ENCODE measurements at regions not wholly inside any gene's neighbourhood (a gene's known extent, or its start where the extent isn't known, plus 50 kb on each side); places are given as distances from the start of the nearest gene placed in this dataset.

DNA sequence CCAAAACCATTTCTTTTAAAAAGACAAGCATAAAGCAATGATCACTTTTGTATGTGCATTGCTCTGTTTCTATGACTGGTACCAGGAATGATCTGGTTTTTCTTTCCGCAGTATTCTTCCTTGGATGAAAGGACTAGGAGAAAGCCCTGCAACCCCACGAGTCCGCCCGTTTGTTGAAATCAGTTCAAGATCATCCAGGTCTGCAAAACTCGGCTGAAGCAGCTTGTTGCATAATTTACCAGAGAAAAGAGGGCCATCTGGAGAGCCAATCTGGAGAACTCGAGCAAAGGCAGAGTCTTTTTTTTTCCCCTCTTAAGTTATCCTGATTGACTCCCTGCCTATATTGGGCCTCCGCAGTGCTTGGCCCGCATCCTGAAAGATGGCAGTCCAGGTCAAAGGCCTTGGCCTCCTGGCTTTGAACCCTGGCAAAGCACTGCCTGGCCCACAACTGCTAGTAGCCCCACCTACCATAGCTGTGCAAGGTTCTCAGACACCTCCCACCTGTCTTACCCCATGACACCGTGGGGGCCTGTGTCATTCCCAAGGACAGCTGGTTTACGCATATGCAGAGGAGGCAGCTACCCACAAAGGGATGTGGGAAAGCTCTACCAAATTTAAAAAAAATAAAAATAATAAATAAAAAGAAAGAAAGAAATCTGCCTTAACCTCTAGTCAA lies 572.2 kb downstream of the INHBA start:
- no peak overlapping the region for H3K27ac Mint-ChIP-seq

GRCh38 chr7:41130086-41130485 lies 572.8 kb downstream of the INHBA start:
- ATAC-seq (replicated peaks) (no peak), DNase-seq (no peak)
- Mint-ChIP-seq H3K27ac (no peak overlapping the region), H3K27me3 (no peaks in the 10 kb centered on the region), H3K9me3 (no peaks in the 10 kb centered on the region), H3K36me3 (no peaks in the 10 kb centered on the region), H3K4me3 (no peak overlapping the region), H3K4me1 (peaks cover 3 to 11% of the 10 kb centered on the region in 2 donors)

More for the DNA sequence above, 572.2 kb downstream of the INHBA start:
- Mint-ChIP-seq H3K4me1 (peaks cover 3 to 11% of the 10 kb centered on the region in 2 donors), H3K36me3 (no peaks in the 10 kb centered on the region), H3K9me3 (no peaks in the 10 kb centered on the region), H3K27me3 (no peaks in the 10 kb centered on the region), H3K4me3 (no peak overlapping the region)
- DNase-seq (no peak), ATAC-seq (replicated peaks) (no peak)

- no peaks in the 10 kb centered on the region for H3K36me3 Mint-ChIP-seq
- H3K4me3 Mint-ChIP-seq = no peak overlapping the region
- no peak overlapping the region for H3K27ac Mint-ChIP-seq
- ATAC-seq (replicated peaks) (no peak), DNase-seq (no peak)
- H3K9me3 Mint-ChIP-seq = no peaks in the 10 kb centered on the region
- H3K27me3 Mint-ChIP-seq = peaks cover 0 to 4% of the 10 kb centered on the region in 2 donors
- no peaks in the 10 kb centered on the region for H3K4me1 Mint-ChIP-seq
Observed at GRCh38 chr7:41125343-41125742, 577.5 kb downstream of the INHBA start.

DNA sequence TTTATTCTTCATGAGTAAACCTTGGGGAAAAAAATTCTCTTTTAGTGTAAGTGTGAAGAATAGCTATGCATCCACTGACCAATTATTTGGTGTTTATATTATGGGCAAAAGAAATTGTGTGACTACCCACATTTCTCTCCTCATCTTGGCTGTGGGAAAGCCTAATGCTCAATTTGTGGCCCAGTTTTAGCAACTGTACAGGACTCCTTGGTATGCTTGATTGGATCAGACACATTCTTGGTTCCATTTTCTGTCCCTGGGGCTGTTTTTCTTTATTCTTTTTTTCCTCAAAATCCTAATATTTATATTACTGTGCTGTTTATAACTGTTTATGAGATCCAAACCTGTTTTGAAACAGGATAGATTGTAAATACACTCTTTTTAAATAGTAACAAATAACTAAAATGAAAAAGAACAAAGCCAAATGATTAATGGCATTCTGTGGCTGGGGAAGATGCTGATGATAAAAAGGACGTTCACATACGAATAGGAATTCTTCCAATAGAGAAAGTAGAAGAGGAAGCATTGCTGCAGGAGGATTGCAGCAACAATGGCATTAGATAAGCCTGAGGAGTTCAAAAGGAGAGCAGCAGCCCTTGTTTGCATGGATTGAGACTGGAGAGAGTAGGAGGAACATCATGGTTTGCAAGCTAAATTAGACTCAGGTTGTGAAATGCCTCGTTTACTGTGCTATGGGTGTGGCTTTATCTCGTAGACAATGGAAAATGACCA lies 580.5 kb downstream of the INHBA start:
- Mint-ChIP-seq H3K36me3 (no peaks in the 10 kb centered on the region), H3K4me3 (no peak overlapping the region), H3K27me3 (peaks cover 0 to 4% of the 10 kb centered on the region in 2 donors), H3K27ac (no peak overlapping the region), H3K9me3 (peaks cover 4% of the 10 kb centered on the region in 2 donors), H3K4me1 (no peaks in the 10 kb centered on the region)
- no peak for ATAC-seq (replicated peaks)
- no peak for DNase-seq

- H3K4me3 Mint-ChIP-seq = no peak overlapping the region
- peaks cover 0 to 4% of the 10 kb centered on the region in 2 donors for H3K27me3 Mint-ChIP-seq
- no peak for ATAC-seq (replicated peaks)
Observed at GRCh38 chr7:41121228-41121627, 581.7 kb downstream of the INHBA start.

DNA sequence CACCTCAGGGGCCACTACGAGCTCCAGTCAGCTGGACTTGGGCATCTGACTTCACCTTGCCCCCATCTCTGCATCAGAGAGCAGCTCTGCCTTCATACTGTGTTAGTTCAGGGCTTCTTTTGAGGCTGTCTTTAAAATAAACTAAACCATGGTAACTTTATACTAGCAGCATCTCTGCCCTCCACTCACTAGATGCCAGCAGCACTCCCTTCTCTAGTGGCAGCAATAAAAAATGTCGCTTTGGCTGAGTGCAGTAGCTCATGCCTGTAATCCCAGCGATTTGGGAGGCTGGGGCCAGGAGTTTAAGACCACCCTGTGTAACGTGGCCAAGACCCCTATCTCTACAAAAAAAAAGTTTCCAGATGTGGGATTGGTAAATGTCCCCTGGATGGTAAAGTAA lies 584.4 kb downstream of the INHBA start:
- Mint-ChIP-seq H3K4me3 (no peak overlapping the region), H3K27ac (no peak overlapping the region), H3K27me3 (peaks cover 0 to 4% of the 10 kb centered on the region in 2 donors), H3K4me1 (no peaks in the 10 kb centered on the region), H3K36me3 (no peaks in the 10 kb centered on the region), H3K9me3 (peaks cover 4% of the 10 kb centered on the region in 2 donors)
- no peak for ATAC-seq (replicated peaks)
- no peak for DNase-seq

More at GRCh38 chr7:41121228-41121627, 581.7 kb downstream of the INHBA start:
- no peaks in the 10 kb centered on the region for H3K36me3 Mint-ChIP-seq
- DNase-seq = no peak
- peaks cover 4% of the 10 kb centered on the region in 2 donors for H3K9me3 Mint-ChIP-seq
- H3K4me1 Mint-ChIP-seq = no peaks in the 10 kb centered on the region
- H3K27ac Mint-ChIP-seq = no peak overlapping the region

DNA sequence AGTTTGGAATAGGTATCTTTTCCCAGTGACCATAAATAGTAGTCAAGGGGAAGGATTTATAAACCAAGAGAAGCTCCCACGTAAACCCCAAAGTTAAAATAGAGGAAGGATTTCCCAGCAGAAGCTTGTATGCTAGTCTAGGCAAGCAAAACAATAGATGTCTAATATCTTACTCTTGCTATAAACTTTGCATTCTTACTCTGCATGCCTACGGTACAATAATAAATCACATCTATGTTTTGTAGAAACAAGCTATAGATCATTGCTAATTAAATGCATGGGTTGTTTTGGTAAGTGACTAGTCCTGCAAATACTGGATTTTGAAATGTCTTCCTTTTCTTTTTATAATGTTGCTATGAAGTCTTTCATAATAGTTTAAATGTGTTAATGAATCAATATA lies 585.5 kb downstream of the INHBA start:
- Mint-ChIP-seq H3K27me3 (no peaks in the 10 kb centered on the region), H3K9me3 (peaks cover 4% of the 10 kb centered on the region in 2 donors), H3K4me3 (no peak overlapping the region), H3K4me1 (no peaks in the 10 kb centered on the region), H3K36me3 (no peaks in the 10 kb centered on the region), H3K27ac (no peak overlapping the region)
- ATAC-seq (replicated peaks) = no peak
- no peak for DNase-seq

- no peak overlapping the region for H3K4me3 Mint-ChIP-seq
- DNase-seq = no peak
- peaks cover 4% of the 10 kb centered on the region in 2 donors for H3K9me3 Mint-ChIP-seq
- no peak for ATAC-seq (replicated peaks)
- no peaks in the 10 kb centered on the region for H3K36me3 Mint-ChIP-seq
- H3K27ac Mint-ChIP-seq = no peak overlapping the region
- no peaks in the 10 kb centered on the region for H3K27me3 Mint-ChIP-seq
- no peaks in the 10 kb centered on the region for H3K4me1 Mint-ChIP-seq
Observed at GRCh38 chr7:41116817-41117216, 586.1 kb downstream of the INHBA start.

GRCh38 chr7:41116337-41116736 lies 586.6 kb downstream of the INHBA start:
- H3K27me3 Mint-ChIP-seq = no peaks in the 10 kb centered on the region

DNA sequence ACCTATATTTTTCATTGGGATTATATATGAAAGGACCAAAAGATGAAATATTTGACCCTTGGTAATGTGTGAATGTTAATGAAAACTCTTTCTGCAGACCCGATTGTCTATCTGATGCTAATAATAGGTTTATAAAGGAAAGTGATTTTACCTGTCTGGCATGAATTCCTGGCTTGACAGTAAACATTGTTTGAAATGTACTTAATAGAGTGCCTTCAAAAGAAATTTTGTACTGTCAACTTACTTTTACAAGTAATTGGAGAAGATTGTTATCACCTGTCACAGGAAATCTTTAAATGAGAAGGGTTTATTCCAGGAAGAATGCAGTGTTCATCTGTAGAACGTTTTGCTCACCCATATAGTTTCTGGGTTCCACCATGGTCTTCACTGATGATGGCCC lies 588.2 kb downstream of the INHBA start:
- Mint-ChIP-seq H3K27ac (no peak overlapping the region), H3K27me3 (no peaks in the 10 kb centered on the region), H3K36me3 (no peaks in the 10 kb centered on the region), H3K4me3 (no peak overlapping the region), H3K4me1 (no peaks in the 10 kb centered on the region), H3K9me3 (peaks cover 4% of the 10 kb centered on the region in 2 donors)
- DNase-seq (no peak), ATAC-seq (replicated peaks) (no peak)

More at GRCh38 chr7:41116337-41116736, 586.6 kb downstream of the INHBA start:
- Mint-ChIP-seq H3K4me3 (no peak overlapping the region), H3K36me3 (no peaks in the 10 kb centered on the region), H3K4me1 (no peaks in the 10 kb centered on the region), H3K27ac (no peak overlapping the region), H3K9me3 (peaks cover 4% of the 10 kb centered on the region in 2 donors)
- ATAC-seq (replicated peaks) (no peak), DNase-seq (no peak)

- Mint-ChIP-seq H3K27ac (no peak overlapping the region), H3K27me3 (no peaks in the 10 kb centered on the region), H3K4me1 (no peaks in the 10 kb centered on the region)
Observed at GRCh38 chr7:41114131-41114530, 588.8 kb downstream of the INHBA start.

DNA sequence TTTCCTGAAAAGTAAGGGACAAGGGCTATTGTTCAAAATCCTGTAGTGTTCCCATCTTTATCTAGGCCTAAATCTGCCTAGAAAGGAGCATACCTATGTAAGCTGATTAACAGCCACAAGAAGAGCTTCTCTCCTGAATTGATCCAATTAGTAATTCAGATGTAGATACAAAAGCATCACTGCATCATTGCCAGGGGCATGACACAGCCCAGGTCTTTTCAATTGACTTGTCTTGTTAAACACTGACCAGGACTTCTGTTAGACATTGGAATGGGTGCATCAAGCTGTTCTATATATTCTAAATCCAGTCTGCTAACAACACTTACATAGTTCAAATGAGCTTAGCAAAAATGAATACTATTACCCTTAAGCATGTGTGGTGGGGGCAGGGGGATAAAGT lies 589.2 kb downstream of the INHBA start:
- Mint-ChIP-seq H3K4me1 (no peaks in the 10 kb centered on the region), H3K4me3 (no peak overlapping the region), H3K9me3 (no peaks in the 10 kb centered on the region), H3K27me3 (no peaks in the 10 kb centered on the region), H3K27ac (no peak overlapping the region), H3K36me3 (no peaks in the 10 kb centered on the region)
- DNase-seq = no peak
- ATAC-seq (replicated peaks) = no peak

More at GRCh38 chr7:41114131-41114530, 588.8 kb downstream of the INHBA start:
- Mint-ChIP-seq H3K9me3 (no peaks in the 10 kb centered on the region), H3K4me3 (no peak overlapping the region), H3K36me3 (no peaks in the 10 kb centered on the region)
- ATAC-seq (replicated peaks) = no peak
- DNase-seq = no peak

- Mint-ChIP-seq H3K9me3 (no peaks in the 10 kb centered on the region), H3K27ac (no peak overlapping the region), H3K27me3 (no peaks in the 10 kb centered on the region), H3K4me1 (no peaks in the 10 kb centered on the region), H3K4me3 (no peak overlapping the region), H3K36me3 (no peaks in the 10 kb centered on the region)
- DNase-seq = no peak
- ATAC-seq (replicated peaks) = no peak
Observed at GRCh38 chr7:41110186-41110585, 592.7 kb downstream of the INHBA start.

GRCh38 chr7:41108821-41109220 lies 594.1 kb downstream of the INHBA start:
- DNase-seq (no peak), ATAC-seq (replicated peaks) (no peak)
- no peak overlapping the region for H3K4me3 Mint-ChIP-seq
- no peak overlapping the region for H3K27ac Mint-ChIP-seq
- H3K27me3 Mint-ChIP-seq = no peaks in the 10 kb centered on the region
- no peaks in the 10 kb centered on the region for H3K4me1 Mint-ChIP-seq
- no peaks in the 10 kb centered on the region for H3K9me3 Mint-ChIP-seq
- no peaks in the 10 kb centered on the region for H3K36me3 Mint-ChIP-seq

DNA sequence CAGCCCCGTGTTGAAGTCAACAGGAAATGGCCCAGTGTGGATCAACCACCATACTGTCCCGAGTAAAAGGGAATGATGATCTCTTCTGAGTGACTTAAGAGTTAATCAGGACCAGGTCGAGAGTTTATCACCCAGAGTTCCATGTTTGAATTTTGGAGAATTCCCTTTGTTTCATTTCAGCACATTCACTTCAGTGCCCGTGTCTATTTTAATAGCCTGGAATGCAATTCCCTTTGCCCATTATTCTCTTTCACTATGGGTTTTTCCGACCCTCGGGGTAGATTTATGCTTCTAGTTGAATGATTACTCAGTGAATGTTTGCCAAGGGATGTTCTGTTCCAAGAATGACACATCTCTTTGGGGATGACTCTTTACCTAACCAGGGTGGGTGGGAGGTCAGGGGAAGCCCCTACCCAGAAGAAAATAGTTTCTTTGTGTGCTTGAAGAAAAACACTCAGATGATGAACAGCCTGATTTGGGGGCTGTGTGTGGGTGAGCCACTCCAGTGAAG lies 594.9 kb downstream of the INHBA start:
- peaks cover 0 to 4% of the 10 kb centered on the region in 2 donors for H3K9me3 Mint-ChIP-seq
- H3K27me3 Mint-ChIP-seq = no peaks in the 10 kb centered on the region
- ATAC-seq (replicated peaks) = no peak
- no peaks in the 10 kb centered on the region for H3K36me3 Mint-ChIP-seq
- H3K4me3 Mint-ChIP-seq = no peak overlapping the region
- no peak overlapping the region for H3K27ac Mint-ChIP-seq
- peaks cover 4 to 7% of the 10 kb centered on the region in 2 donors for H3K4me1 Mint-ChIP-seq
- DNase-seq = no peak

Measured in stimulated activated naive B cell treated with anti-CD40 and anti-IgM and Interleukin-4, amounts not matched to agents 10 μg/mL and 1 μg/mL and 100 μg/mL, for 72 hours (primary cell).